ENCODE measurements at regions not wholly inside any gene's neighbourhood (a gene's known extent, or its start where the extent isn't known, plus 50 kb on each side); places are given as distances from the start of the nearest gene placed in this dataset.

DNA sequence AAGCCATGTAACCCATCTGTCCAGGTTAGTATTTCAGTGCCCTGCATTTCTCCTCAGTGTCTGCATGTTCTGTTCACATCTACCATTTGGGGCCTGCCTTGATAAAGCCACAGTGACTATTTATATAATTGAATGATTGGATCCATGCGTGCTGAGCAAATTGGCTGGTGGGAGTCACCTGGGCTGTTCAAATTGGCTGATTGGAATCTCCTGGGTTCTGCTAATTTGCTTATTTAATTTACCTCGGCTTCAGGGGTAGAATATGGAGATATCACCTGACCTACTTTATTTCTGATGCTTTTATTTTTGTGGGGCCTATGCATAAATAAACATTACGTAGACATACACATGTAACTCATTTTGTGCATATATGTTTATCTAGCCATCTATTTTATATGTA is 167.7 kb downstream of the ZNF486 start:
- no peak overlapping the region for H3K4me2 ChIP-seq (ENCODE audit: insufficient read depth, low read length)
- TF ChIP-seq, protein P1, sequence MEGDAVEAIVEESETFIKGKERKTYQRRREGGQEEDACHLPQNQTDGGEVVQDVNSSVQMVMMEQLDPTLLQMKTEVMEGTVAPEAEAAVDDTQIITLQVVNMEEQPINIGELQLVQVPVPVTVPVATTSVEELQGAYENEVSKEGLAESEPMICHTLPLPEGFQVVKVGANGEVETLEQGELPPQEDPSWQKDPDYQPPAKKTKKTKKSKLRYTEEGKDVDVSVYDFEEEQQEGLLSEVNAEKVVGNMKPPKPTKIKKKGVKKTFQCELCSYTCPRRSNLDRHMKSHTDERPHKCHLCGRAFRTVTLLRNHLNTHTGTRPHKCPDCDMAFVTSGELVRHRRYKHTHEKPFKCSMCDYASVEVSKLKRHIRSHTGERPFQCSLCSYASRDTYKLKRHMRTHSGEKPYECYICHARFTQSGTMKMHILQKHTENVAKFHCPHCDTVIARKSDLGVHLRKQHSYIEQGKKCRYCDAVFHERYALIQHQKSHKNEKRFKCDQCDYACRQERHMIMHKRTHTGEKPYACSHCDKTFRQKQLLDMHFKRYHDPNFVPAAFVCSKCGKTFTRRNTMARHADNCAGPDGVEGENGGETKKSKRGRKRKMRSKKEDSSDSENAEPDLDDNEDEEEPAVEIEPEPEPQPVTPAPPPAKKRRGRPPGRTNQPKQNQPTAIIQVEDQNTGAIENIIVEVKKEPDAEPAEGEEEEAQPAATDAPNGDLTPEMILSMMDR (IDR thresholded peaks at IDR 0.05; ENCODE audit: extremely low read depth, low read depth, low read length) = no peak
- no peaks in the 10 kb centered on the region for H4K20me1 ChIP-seq (ENCODE audit: insufficient read depth, low read length)
- no peaks in the 10 kb centered on the region for H3K79me2 ChIP-seq (ENCODE audit: insufficient read depth, low read length)
- H2AFZ ChIP-seq (ENCODE audit: low read length) = no peak overlapping the region
- no peak overlapping the region for H3K27ac ChIP-seq (ENCODE audit: low read depth, low read length)
- no peak overlapping the region for H3K4me3 ChIP-seq (ENCODE audit: insufficient read depth, low read length)
- H3K27me3 ChIP-seq (ENCODE audit: insufficient read depth, low read length) = no peaks in the 10 kb centered on the region
- H3K36me3 ChIP-seq (ENCODE audit: insufficient read depth, low read length) = no peaks in the 10 kb centered on the region
- no peaks in the 10 kb centered on the region for H3K4me1 ChIP-seq (ENCODE audit: insufficient read depth, low read length)
- no peaks in the 10 kb centered on the region for H3K9me3 ChIP-seq (ENCODE audit: low read depth, low read length)
- no peak for DNase-seq (ENCODE audit: insufficient read length, low spot score, missing footprints)

DNA sequence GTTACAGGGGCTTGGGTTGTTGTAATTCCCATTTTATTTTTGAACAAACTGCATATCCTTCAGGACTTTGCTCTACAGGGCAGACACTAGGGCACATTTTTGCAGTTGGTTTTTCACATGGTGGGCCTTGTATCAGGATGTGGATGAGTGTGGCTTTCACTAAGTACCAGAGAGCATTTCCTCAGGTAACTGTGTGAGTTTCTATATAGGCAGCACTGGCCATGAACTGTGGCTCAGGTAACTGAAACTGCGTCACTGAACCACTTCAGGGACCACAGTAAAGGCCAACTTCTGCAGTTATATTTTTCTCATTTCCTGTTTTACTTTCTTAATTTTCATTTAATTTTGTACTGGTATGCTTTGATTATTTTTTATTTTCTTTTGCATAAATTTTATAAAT is 166.5 kb downstream of the ZNF486 start:
- TF ChIP-seq, protein P1 (IDR thresholded peaks at IDR 0.05; ENCODE audit: extremely low read depth, low read depth, low read length) = no peak
- peak; percentile 44 for DNase-seq (ENCODE audit: insufficient read length, low spot score, missing footprints)
- H3K79me2 ChIP-seq (ENCODE audit: insufficient read depth, low read length) = no peaks in the 10 kb centered on the region
- no peak overlapping the region for H3K27ac ChIP-seq (ENCODE audit: low read depth, low read length)
- no peaks in the 10 kb centered on the region for H3K9me3 ChIP-seq (ENCODE audit: low read depth, low read length)
- no peaks in the 10 kb centered on the region for H4K20me1 ChIP-seq (ENCODE audit: insufficient read depth, low read length)
- no peak overlapping the region for H2AFZ ChIP-seq (ENCODE audit: low read length)
- no peak overlapping the region for H3K4me2 ChIP-seq (ENCODE audit: insufficient read depth, low read length)
- no peak overlapping the region for H3K4me3 ChIP-seq (ENCODE audit: insufficient read depth, low read length)
- no peaks in the 10 kb centered on the region for H3K4me1 ChIP-seq (ENCODE audit: insufficient read depth, low read length)
- H3K36me3 ChIP-seq (ENCODE audit: insufficient read depth, low read length) = no peaks in the 10 kb centered on the region
- no peaks in the 10 kb centered on the region for H3K27me3 ChIP-seq (ENCODE audit: insufficient read depth, low read length)

DNA sequence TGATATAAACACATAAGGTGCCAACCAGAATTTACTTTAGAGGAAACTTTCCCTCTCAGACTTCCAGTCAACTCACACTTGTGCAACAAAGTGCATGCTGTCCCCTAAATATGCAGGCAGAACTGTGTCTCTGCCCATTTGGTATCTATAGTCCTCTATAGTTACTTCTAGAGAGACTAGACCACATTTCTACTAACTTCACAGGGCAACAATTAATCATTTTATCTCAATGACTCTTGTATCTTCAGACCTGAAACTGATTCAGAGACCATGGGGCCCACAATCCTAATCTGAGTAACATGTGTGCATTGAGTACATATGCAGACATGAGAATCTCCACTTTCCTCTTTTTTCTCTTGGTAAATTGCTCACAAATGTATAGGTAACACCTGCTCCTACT is 158.1 kb downstream of the ZNF486 start:
- TF ChIP-seq, protein P1 (IDR thresholded peaks at IDR 0.05; ENCODE audit: extremely low read depth, low read depth, low read length) = no peak
- no peak for DNase-seq (ENCODE audit: insufficient read length, low spot score, missing footprints)
- H3K9me3 ChIP-seq (ENCODE audit: low read depth, low read length) = peaks cover 2% of the 10 kb centered on the region
- no peaks in the 10 kb centered on the region for H3K4me1 ChIP-seq (ENCODE audit: insufficient read depth, low read length)
- no peaks in the 10 kb centered on the region for H4K20me1 ChIP-seq (ENCODE audit: insufficient read depth, low read length)
- no peak overlapping the region for H3K4me2 ChIP-seq (ENCODE audit: insufficient read depth, low read length)
- H3K79me2 ChIP-seq (ENCODE audit: insufficient read depth, low read length) = no peaks in the 10 kb centered on the region
- no peak overlapping the region for H3K4me3 ChIP-seq (ENCODE audit: insufficient read depth, low read length)
- H3K27me3 ChIP-seq (ENCODE audit: insufficient read depth, low read length) = no peaks in the 10 kb centered on the region
- H3K27ac ChIP-seq (ENCODE audit: low read depth, low read length) = no peak overlapping the region
- H3K36me3 ChIP-seq (ENCODE audit: insufficient read depth, low read length) = no peaks in the 10 kb centered on the region
- H2AFZ ChIP-seq (ENCODE audit: low read length) = no peak overlapping the region

DNA sequence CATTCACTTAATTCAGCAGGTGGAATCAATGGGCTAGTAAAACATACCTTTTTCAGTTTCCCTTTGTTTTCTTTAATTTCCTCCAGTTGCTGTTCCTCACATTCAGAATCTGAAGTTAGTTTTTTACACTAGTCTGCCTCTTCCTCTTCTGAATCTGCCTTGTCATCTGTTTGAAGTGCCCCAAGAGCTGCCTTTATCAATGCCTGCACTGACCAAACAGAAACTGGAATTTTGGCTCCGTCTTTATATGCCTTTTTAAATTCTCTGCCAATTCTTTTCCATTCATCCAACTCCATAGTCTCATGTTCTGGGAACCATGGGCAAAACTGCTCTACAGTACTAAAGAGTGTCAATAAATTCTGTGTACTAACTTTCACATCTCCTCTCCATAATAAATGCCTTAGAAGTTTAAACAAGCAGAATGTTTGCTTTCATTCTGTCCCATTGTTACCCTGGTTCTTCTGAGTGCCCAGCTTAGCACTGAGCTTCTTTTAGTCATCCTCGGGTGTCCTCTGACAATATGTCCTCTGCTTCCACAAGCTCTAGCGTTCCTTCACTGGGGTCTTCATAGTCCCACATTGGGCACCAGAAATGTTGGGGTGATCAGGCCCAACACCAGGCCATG is 154.2 kb downstream of the ZNF486 start:
- no peak for DNase-seq (ENCODE audit: insufficient read length, low spot score, missing footprints)
- no peak overlapping the region for H3K4me2 ChIP-seq (ENCODE audit: insufficient read depth, low read length)
- no peaks in the 10 kb centered on the region for H3K9me3 ChIP-seq (ENCODE audit: low read depth, low read length)
- no peaks in the 10 kb centered on the region for H4K20me1 ChIP-seq (ENCODE audit: insufficient read depth, low read length)
- H3K79me2 ChIP-seq (ENCODE audit: insufficient read depth, low read length) = no peaks in the 10 kb centered on the region
- no peak overlapping the region for H3K27ac ChIP-seq (ENCODE audit: low read depth, low read length)
- no peak overlapping the region for H2AFZ ChIP-seq (ENCODE audit: low read length)
- TF ChIP-seq, protein P1 (IDR thresholded peaks at IDR 0.05; ENCODE audit: extremely low read depth, low read depth, low read length) = no peak
- H3K36me3 ChIP-seq (ENCODE audit: insufficient read depth, low read length) = no peaks in the 10 kb centered on the region
- H3K4me1 ChIP-seq (ENCODE audit: insufficient read depth, low read length) = no peaks in the 10 kb centered on the region
- no peaks in the 10 kb centered on the region for H3K27me3 ChIP-seq (ENCODE audit: insufficient read depth, low read length)
- no peak overlapping the region for H3K4me3 ChIP-seq (ENCODE audit: insufficient read depth, low read length)

All from osteoblast (primary cell).